Heart right ventricle (tissue), 16 donors: ENCODE measurements at regions not wholly inside any gene's neighbourhood (a gene's known extent, or its start where the extent isn't known, plus 50 kb on each side); places are given as distances from the start of the nearest gene placed in this dataset.
A peak's percentile ranks its signal among the peaks of the same experiment; 100 is the strongest.
"Not testable (repeated sequence)": the region's sequence is repeated elsewhere in the genome, so short reads cannot be mapped to it uniquely, and the experiment has no call there.

Source experiments
- ATAC-seq, 8 donors: fragments of 200-7000 bp; cut with Tn5 transposase; one replicate each; pipeline ENCODE4 v1.9.1; 2020; ENCODE audit warnings: mild to moderate bottlenecking in 8 of 8, moderate library complexity in 8 of 8, moderate number of reproducible peaks in 1 of 8
- DNase-seq, 2 donors: peaks; one replicate each; pipeline ENCODE4 v3.0.0-alpha.2; 2020
- H3K27ac ChIP-seq, 10 donors: fragments of 200-600 bp; sonication (generic) in 2 of 10; one replicate each; pipeline versions ENCODE4 v1.5.0 to v1.8.0; 2020 to 2022; ENCODE audit warnings: mild to moderate bottlenecking in 3 of 10
- H3K27me3 ChIP-seq, 7 donors: fragments of 200-600 bp; one replicate each; pipeline ENCODE4 v1.8.0; 2021 to 2022; ENCODE audit warnings: mild to moderate bottlenecking in 2 of 7
- H3K36me3 ChIP-seq, 9 donors: fragments of 200-600 bp; sonication (generic) in 1 of 9; one replicate each; pipeline versions ENCODE4 v1.5.0 to v1.8.0; 2020 to 2022; ENCODE audit warnings: mild to moderate bottlenecking in 2 of 9
- H3K4me1 ChIP-seq, 9 donors: fragments of 200-600 bp; sonication (generic) in 1 of 9; one replicate each; pipeline versions ENCODE4 v1.5.0 to v1.8.0; 2020 to 2022; ENCODE audit warnings: mild to moderate bottlenecking in 4 of 9
- H3K4me3 ChIP-seq, 10 donors: fragments of 200-600 bp; sonication (generic) in 2 of 10; one replicate each; pipeline versions ENCODE4 v1.5.0 to v1.8.0; 2020 to 2022; ENCODE audit warnings: mild to moderate bottlenecking in 7 of 10, moderate library complexity in 2 of 10
- H3K9me3 ChIP-seq, 11 donors: fragments of 200-600 bp in 10 of 11; sonication (generic) in 2 of 11; one replicate each; pipeline versions ENCODE4 v1.5.0 to v1.8.0; 2013 to 2022; ENCODE audit warnings: mild to moderate bottlenecking in 2 of 11, control low read depth in 1 of 11, moderate library complexity in 1 of 11
- CTCF ChIP-seq, 9 donors: fragments of 200-600 bp; sonication (generic) in 2 of 9; IDR thresholded peaks; one replicate each; pipeline versions ENCODE4 v1.5.0 to v1.8.0; 2021 to 2022; ENCODE audit warnings: antibody characterized with exemption in 9 of 9, mild to moderate bottlenecking in 5 of 9, moderate library complexity in 1 of 9
- WGBS, 2 donors: extraction: QIAGEN DNeasy Blood & Tissue Kit; methylation state at CpG; one replicate each; pipeline ENCODE4 v1.1.7; 2013; ENCODE audit warnings: inconsistent platforms in 1 of 2; 5-methylcytosine and 5-hydroxymethylcytosine counted together
- intact Hi-C, 10 donors: fragments of 100-400 bp; cut with DNase I; formaldehyde crosslinking; loops; one replicate each; pipeline versions ENCODE4 v1.11.1 to v1.14.2; 2022
- donor health status: Arrhythmogenic right ventricular cardiomyopathy.
- donor health status: ischemic (EF 13 %, LVEDD 7.1; RV severe dilation, severe dysfunction).
- donor health status: healthy with polysubstance abuse.
- donor health status: DM: no; HTN: yes; CAD: no.
- donor health status: DM: no; HTN: no; CAD: no.
- donor health status: ischemic (EF 25% LVEDD 6.9; RV normal size, moderate dysfunction).
- donor health status: ischemic (EF 25% LVEDD 5.7; RV mildly dilated, moderate dysfunction).
- donor health status: healthy.
- donor health status: DM: yes; HTN: yes; CAD: no.
- donor health status: Ischemic cardiomyopathy.
- donor health status: ischemic (EF 35%, LVEDD 5.7; RV mildly dilated, moderate dysfunction).
- donor health status: nonischemic (EF 11% LVEDD 7.7; RV severe dilation, severe dysfunction).
- donor health status: DM: yes; HTN: yes; CAD: no.
- donor health status: PGD.
- donor health status: ischemic (EF 29% LVEDD 5.4; RV normal size, mild dysfunction).
- donor health status: nonischemic (EF 23%, LVEDD 6.1; RV moderate dilation, normal function).

- TF ChIP-seq CTCF (IDR thresholded peaks at IDR 0.05): no peak
- Histone ChIP-seq H3K27me3 (peaks cover 0 to 5% (median 0%) of the 10 kb centered on the region in 7 donors), H3K9me3 (peaks cover 0 to 16% (median 5%) of the 10 kb centered on the region in 11 donors), H3K27ac (no peak overlapping the region), H3K4me1 (no peaks in the 10 kb centered on the region), H3K4me3 (no peak overlapping the region), H3K36me3 (no peaks in the 10 kb centered on the region)
- DNase-seq (no peak), ATAC-seq (no peak)
- 81 to 82% methylated on average over 6 of the region's 6 CpGs for WGBS, 2 donors
- intact Hi-C loops: loop anchor here (1.0 to 10.0 kb wide), 5 partner anchors 185 to 190 kb away; no protein-coding TSS in a partner anchor
Observed at GRCh38 chr11:13152264-13152663, 125.3 kb upstream of the BMAL1 start.

- Histone ChIP-seq H3K4me3 (no peak overlapping the region), H3K4me1 (no peaks in the 10 kb centered on the region), H3K27me3 (peaks cover 0 to 5% (median 0%) of the 10 kb centered on the region in 7 donors), H3K9me3 (peaks cover 0 to 17% (median 5%) of the 10 kb centered on the region in 11 donors), H3K36me3 (no peaks in the 10 kb centered on the region), H3K27ac (no peak overlapping the region)
- no peak for DNase-seq
- peak; percentile 10 to 66 (median 50) for TF ChIP-seq CTCF (IDR thresholded peaks at IDR 0.05)
- intact Hi-C loops: loop anchor here (1.0 to 10.0 kb wide), 5 partner anchors 186 to 191 kb away; no protein-coding TSS in a partner anchor
- ATAC-seq: no peak
- WGBS, 2 donors: 37 to 42% methylated on average over 2 of the region's 2 CpGs
Observed at GRCh38 chr11:13152736-13153541, 124.7 kb upstream of the BMAL1 start.

GRCh38 chr11:13154374-13154773 lies 123.2 kb upstream of the BMAL1 start:
- H3K27ac ChIP-seq, H3K4me3 ChIP-seq, H3K27me3 ChIP-seq, H3K36me3 ChIP-seq, ATAC-seq, DNase-seq, H3K4me1 ChIP-seq: not testable (repeated sequence)
- WGBS, 2 donors: 76 to 91% methylated on average over 1 of the region's 1 CpG
- H3K9me3 ChIP-seq: peaks cover 0 to 17% (median 5%) of the 10 kb centered on the region in 11 donors
- intact Hi-C loops: loop anchor here in 7 of 10 donors (5.0 to 10.0 kb wide), 3 partner anchors 187 to 192 kb away; no protein-coding TSS in a partner anchor

GRCh38 chr11:13160346-13160745 lies 117.2 kb upstream of the BMAL1 start:
- Histone ChIP-seq H3K27me3 (peaks cover 0 to 12% (median 0%) of the 10 kb centered on the region in 7 donors), H3K36me3 (no peaks in the 10 kb centered on the region), H3K4me3 (no peak overlapping the region), H3K27ac (no peak overlapping the region), H3K4me1 (no peaks in the 10 kb centered on the region), H3K9me3 (peaks cover 0 to 17% (median 5%) of the 10 kb centered on the region in 11 donors)
- intact Hi-C loops: no loop called here
- DNase-seq (no peak), ATAC-seq (no peak)
- WGBS, 2 donors: 67 to 70% methylated on average over 7 of the region's 7 CpGs
- no peak for TF ChIP-seq CTCF (IDR thresholded peaks at IDR 0.05)

GRCh38 chr11:13160806-13161205 lies 116.8 kb upstream of the BMAL1 start:
- Histone ChIP-seq H3K27ac (no peak overlapping the region), H3K27me3 (peaks cover 0 to 12% (median 0%) of the 10 kb centered on the region in 7 donors), H3K9me3 (peaks cover 0 to 13% (median 2%) of the 10 kb centered on the region in 11 donors), H3K4me3 (no peak overlapping the region), H3K36me3 (no peaks in the 10 kb centered on the region), H3K4me1 (no peaks in the 10 kb centered on the region)
- 71 to 73% methylated on average over 4 of the region's 4 CpGs for WGBS, 2 donors
- no peak for DNase-seq
- no peak for TF ChIP-seq CTCF (IDR thresholded peaks at IDR 0.05)
- intact Hi-C loops: no loop called here
- ATAC-seq: no peak
